Activated CD8-positive, alpha-beta memory T cell treated with anti-CD3 and anti-CD28 coated beads, Interleukin-2, amount 50 U/mL, for 4 hours (primary cell): ENCODE measurements at regions not wholly inside any gene's neighbourhood (a gene's known extent, or its start where the extent isn't known, plus 50 kb on each side); places are given as distances from the start of the nearest gene placed in this dataset.
"Not testable (repeated sequence)": the region's sequence is repeated elsewhere in the genome, so short reads cannot be mapped to it uniquely, and the experiment has no call there.

ENCODE experiments used
- DNase-seq: peaks from one replicate; pipeline ENCODE4 v3.0.0-alpha.2; 2020

DNA sequence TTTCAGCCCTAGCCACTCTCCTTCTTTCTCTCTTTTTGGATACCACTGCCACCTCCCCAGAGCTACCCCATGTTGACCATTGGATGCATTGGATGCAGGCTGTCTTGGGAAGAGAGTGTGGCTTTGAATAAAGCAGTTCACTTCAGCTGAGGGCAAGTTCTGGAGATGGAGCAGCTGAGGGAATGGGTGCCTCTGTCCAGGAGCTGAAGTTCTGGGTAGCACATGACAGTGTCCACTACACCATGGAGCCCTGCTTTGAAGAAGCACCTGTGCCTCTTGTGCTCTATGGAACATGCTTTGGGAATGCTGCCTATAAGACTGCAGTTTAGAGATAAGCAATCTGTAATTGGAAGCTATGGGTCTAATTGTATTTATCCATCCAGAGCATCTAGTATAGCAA lies 1028.7 kb downstream of the TYW1 start:
- no peak for DNase-seq

DNA sequence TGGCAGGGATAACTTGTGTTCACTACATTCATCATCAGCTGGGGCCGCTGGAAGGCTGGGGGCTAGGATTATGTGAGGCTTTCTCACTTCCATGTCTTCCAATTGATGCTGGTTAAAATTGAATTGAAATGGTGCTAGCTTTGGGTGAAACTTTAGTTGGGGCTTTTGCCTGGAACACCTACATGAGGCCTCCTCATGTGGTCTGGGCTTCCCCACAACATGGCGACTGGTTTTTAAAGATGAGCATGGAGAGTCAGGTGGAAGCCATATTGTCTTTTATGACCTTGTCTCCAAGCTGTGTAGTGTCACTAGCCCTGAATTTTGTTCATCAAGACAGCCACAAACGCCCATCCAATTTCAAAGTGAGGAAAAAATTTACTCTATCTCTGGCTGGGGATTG lies 1033.9 kb downstream of the TYW1 start:
- DNase-seq, result no peak

DNA sequence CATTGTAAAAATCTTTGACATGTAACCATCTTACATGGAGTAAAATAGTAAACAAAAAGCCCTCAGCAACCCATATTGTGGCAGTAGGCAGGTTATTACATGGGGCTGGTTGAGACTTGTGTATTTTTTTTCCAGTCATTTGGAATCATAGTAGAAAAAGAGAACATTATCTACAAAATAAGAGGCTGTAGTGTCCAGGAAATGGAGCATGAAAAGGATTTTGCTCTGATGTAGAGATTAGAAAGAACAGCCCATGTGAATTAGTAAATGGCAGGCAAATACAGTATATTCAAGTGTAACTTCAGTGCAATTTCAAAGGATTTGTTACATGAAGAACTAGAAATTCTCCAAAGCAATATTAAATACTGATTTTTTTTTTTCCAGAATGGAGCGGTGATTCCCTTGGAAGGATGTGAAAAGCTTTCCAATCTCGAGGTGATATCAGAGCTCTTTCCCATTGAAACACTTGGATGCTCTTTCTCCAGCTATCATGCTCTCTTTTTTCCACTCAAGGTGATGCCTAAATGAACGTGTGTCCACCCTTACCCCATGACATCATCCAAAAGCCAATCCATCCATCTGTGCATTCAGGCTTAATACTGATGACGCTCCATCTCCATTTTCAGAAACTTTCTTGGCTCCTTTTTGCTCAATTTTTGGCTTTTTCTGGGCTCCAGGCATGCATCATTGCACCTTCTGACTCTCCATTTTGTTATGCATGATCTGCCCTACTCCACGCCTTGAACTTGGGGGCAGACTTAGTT lies 1034.7 kb downstream of the TYW1 start:
- DNase-seq, result no peak

DNA sequence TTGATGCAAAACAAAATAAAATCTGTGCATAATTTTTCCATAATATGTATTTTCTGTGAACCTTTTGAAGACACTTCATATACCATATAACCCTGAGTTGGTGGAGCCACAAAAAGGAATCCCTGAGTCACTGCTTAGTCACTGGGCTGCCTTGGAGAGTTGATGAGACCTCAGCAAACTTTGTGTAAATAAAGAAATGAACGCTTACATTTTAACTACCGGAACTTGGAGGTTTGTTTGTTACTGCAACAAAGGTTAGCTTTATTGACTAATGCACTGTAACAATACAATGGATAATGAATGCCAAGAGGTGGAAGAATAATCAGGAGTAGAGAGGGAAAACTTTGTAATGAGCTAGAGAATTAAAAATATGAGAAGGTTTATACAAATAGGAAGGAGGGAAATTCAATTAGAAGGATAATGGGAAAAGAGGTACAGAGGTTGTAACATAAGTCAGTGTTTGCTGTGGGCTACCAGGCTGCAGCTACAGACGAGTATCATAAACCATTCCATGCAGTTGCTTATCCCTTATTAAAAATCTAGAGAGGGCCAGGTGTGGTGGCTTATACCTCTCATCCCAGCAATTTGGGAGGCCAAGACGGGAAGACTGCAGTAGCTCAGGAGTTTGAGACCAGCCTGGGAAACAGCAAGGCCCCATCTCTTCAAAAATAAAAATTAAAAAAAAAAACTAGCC lies 1042.1 kb downstream of the TYW1 start:
- DNase-seq, result no peak

DNA sequence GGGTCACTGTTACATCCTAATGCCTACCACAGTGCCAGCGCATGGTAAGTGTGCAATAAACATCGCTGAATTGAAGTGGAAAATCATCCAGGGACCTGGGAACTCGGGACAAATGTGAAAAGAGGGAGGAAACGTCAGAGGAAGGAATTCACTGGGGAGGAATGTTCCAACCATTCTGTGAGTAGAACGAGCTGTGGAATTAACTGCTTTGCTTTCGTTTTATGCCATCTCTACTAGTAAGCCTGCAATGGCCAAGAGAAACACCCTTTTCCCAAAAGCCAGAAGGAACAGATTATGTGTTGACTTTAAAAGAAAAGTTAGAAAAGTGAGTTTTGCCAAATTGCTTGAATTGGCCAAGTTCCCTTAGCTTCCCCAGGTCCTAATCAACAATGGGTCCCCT lies 1044.9 kb downstream of the TYW1 start:
- no peak for DNase-seq

DNA sequence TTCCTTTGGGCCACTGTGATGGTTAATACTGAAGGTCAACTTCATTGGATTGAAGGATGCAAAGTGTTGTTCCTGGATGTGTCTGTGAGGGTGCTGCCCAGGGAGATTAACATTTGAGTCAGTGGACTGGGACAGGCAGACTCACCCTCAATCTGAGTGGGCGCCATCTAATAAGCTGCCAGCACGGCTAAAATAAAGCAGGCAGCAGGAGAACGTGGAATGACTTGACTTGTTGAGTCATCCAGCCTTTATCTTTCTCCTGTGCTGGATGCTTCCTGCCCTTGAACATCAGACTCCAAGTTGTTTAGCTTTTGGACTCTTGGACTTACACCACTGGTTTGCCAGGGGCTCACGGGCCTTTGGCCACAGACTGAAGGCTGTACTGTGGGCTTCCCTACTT lies 1046.9 kb downstream of the TYW1 start:
- no peak for DNase-seq

DNA sequence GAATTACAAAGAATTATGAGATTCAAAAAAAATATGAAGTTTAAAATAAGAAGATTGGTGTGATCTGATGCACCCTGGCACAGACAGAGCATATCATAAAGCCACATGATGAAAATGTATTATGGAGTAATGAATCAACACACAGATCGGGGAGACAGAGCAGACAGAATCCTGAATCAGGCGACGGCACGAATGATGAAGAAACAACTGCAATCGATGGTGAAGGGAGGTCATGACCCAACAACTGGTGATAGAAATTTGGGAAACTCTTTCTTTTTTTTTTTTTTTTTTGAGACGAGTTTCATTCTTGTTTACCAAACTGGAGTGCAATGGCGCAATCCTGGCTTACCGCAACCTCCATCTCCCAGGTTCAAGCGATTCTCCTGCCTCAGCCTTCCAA lies 1054.0 kb downstream of the TYW1 start:
- DNase-seq, result no peak

DNA sequence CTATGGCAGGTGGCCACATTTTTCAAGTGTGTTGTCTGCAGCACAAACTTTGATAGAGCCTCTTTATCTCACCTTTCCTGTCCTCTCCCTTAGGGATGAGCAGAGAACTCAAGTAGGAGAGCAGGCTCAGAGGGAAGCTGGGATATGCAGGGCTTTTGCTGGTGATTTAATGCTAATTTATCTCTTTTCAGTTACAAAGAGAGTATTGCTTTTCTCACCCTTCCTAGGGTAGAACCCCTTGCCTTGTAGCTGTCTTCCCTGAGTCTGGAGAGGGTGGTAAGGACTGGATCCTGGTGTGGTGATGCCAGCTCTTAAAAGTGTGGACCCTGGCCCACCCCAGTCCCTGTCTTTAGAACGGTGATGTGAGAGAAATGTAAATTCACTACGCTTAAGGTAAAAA lies 1061.4 kb downstream of the TYW1 start:
- DNase-seq, result no peak

DNA sequence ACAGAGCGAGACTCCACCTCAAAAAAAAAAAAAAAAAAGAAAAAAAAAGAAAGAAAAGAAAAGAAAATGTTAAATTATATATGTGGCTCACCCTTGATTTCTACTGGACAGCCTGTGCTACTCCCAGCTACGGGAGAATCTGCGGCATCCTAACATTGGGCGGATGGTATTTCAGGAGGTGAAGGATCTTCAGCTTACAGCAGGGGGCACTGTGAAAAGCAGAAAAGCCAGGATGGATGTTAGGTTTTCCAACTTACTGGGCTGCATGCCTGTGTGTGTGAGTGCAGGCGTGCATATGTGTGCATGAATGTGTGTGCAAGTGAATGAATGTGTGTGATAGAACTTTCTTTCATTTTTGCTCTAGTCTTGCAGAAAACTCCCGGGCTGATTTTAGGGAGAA lies 1066.5 kb downstream of the TYW1 start:
- DNase-seq, result no peak

DNA sequence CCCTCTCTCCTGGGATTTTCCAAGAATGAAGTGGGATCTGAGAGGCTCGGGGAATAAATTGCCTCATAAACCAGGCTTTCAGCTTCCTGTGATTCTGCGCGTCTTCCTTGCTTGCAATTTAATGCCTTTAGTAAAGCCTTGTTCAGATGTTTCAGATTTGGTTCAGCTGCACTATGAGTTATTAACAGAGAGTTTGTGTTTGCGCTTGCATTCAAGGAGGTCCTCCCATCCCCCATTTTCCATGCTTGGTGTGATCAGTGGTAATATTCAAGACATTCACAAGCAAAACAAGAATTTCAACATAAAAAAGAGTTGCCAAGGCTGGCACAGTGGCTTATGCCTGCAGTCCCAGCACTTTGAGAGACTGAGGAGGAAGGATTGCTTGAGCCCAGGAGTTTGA lies 1068.9 kb downstream of the TYW1 start:
- no peak for DNase-seq

DNA sequence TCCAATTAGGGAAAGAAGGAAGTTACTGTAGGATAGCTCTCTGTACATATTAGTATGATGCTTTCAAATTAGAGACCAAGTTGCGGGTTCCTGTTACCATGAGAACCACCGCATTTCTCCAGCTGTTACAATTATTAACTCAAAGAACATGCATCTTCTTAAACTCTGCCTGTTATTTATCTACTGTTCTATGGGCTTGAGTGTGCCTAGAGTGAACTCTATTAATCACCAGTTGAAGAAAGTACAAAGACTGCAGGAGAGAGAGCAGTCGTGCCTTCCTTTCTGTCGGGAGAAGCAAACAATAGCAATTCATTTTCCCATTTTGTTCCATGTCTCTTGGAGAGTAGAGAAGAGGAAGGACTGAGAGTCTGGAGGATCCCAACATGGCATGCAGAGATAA lies 1071.2 kb downstream of the TYW1 start:
- no peak for DNase-seq

DNA sequence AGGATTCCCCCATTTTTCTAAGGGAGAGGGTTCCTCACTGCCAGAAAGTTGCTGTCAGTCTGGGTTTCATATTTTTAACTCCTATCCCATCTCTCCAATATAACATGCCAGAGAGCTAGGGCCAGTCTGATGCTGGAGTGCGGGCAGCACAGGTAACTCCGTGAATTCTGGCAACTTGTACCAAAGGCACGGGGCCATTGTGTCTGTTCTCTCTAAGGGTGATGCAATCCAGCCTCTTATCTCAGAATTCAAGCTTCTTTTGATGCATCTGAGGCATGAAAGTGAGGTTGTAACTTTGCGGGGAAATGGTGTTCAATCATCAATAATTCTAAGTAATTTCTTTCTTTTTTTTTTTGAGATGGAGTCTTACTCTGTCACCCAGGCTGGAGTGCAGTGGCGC lies 1074.4 kb downstream of the TYW1 start:
- DNase-seq, result no peak

DNA sequence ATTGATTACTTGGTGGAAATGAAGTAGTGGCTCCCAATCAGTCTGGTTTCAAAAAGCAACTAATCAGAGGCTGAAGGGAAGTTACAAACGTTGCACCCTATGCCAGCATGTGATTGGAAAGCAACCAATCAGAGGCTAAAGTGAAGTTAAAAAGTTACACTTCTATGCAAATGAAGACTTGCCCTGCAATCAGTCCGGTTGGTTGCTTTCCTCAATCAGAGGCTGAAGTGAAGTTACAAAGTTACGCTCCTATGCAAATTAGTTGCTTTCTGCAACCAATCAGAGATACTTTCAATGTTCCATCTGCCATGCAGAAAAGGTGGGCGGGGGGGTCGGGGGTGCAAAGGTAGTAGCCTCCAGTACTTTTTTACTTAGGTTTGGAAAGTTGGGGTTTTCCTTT lies 1077.1 kb downstream of the TYW1 start:
- no peak for DNase-seq

DNA sequence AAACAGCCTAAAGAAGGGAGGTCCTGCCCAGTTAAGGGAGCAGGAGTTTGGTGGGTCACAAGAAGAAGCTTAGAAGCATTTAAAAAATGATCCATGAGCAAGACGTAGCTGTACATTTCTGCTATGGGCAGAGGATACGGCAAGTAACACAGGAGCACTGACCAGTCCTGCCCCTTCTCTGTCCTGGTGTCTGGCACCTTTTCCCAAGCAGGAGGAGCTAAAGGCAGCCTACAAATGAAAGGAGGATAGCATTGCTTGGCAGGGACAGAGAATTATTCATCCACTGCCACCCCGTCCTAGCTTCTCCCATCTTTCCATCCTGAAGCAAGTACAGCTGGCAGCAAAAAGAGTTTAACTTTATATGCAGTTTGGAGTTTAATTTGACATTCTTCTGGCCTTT lies 1077.6 kb downstream of the TYW1 start:
- no peak for DNase-seq

DNA sequence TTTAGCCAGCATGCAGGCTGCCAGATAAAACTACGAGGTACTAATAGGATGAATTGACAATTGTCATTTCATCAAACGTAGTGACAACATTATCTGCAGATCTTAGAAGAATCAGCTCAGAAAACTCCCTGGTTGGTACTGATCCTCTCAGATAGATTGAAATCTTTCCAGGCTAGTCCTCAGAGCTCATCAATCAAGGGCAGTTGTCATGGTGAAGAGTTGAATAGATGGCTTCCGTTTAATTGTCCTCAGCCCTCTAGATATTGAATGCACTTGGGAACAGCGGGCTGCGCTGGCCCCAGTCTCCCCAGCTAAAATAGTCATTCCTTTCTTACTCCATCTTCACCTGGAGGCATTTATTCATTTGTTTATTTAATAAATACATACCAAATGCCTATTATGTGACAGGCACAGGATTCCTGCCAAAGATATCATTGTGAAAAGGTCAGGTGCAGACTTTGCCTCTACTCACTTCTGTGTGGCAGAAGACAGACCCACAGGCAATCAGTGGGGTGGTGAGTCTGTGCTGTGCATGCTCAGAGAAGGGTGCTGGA lies 1081.6 kb downstream of the TYW1 start:
- DNase-seq, result no peak

DNA sequence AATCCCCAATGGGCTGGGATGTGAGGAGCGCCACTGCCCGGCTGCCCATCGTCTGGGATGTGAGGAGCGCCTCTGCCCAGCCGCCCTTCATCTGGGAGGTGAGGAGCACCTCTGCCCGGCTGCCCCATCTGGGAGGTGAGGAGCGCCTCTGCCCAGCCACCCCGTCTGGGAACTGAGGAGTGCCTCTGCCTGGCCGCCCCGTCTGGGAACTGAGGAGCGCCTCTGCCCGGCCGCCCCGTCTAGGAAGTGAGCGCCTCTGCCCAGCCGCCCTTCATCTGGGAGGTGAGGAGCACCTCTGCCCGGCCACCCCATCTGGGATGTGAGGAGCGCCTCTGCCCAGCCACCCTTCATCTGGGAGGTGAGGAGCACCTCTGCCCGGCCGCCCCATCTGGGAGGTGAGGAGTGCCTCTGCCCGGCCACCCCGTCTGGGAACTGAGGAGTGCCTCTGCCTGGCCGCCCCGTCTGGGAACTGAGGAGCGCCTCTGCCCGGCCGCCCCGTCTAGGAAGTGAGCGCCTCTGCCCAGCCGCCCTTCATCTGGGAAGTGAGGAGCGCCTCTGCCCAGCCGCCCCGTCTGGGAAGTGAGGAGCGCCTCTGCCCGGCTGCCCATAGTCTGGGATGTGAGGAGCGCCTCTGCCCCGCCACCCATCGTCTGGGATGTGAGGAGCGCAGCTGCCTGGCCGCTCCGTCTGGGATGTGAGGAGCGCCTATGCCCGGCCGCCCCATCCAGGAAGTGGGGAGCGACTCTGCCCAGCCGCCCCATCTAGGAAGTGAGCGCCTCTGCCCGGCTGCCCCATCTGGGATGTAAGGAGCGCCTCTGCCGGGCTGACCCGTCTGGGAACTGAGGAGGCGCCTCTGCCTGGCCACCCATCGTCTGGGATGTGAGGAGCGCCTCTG lies 1085.7 kb downstream of the TYW1 start:
- not testable (repeated sequence) for DNase-seq

DNA sequence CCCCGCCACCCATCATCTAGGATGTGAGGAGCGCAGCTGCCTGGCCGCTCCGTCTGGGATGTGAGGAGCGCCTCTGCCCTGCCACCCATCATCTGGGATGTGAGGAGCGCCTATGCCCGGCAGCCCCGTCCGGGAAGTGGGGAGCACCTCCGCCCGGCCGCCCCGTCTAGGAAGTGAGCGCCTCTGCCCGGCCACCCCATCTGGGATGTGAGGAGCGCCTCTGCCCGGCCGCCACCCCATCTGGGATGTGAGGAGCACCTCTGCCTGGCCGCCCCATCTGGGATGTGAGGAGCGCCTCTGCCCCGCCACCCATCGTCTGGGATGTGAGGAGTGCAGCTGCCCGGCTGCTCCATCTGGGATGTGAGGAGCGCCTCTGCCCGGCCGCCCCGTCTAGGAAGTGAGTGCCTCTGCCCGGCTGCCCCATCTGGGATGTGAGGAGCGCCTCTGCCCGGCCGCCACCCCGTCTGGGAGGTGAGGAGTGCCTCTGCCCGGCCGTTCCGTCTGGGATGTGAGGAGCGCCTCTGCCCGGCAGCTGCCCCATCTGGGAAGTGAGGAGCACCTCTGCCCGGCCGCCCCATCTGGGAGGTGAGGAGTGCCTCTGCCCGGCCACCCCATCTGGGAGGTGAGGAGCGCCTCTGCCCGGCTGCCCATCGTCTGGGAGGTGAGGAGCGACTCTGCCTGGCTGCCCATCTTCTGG lies 1086.5 kb downstream of the TYW1 start:
- DNase-seq, result not testable (repeated sequence)

DNA sequence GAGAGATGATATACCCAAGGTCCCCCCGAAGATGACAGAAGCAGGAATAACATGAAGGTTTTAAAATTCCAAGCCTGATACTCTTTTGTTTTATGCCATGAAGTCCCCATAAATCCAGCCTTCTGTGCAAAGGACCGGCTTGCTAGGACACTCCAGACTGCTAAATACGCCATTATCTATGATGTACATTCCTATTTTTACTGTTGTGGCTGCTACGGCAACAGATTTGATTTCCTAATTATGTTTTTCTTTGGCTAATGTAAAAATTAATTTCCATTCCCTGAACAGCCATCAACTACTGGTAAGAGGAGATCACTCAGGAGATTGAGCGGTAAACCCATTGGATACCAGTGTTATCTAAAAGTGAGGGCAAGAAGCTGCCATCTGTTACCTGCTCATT lies 1090.8 kb downstream of the TYW1 start:
- no peak for DNase-seq

DNA sequence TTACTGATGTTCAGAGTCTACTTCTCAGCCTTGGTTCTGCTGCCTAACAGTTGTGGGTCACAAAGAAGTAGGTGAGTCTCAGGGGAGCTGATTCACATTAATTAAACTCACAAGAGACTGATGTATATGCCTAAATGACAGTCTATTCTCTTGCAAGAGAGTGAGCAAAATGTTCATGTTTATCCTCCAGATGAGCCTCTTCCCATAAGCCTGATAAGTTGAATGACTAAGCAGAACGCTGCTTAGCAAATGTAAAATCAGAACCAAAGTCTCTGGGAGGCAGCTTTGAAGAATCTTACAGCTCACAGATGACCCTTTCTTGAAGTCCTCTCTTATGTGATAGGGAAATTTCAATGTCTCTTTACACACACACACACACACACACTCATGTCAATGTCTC lies 1092.2 kb downstream of the TYW1 start:
- DNase-seq, result no peak

DNA sequence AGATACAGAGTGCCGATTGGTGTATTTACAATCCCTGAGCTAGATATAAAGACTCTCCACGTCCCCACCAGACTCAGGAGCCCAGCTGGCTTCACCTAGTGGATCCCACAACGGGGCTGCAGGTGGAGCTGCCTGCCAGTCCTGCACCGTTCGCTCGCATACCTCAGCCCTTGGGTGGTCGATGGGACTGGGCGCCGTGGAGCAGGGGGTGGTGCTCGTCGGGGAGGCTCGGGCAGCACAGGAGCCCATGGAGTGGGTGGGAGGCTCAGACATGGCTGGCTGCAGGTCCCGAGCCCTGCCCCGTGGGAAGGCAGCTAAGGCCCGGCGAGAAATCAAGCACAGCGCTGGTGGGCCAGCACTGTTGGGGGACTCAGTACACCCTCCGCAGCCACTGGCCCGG lies 1093.6 kb downstream of the TYW1 start:
- not testable (repeated sequence) for DNase-seq

DNA sequence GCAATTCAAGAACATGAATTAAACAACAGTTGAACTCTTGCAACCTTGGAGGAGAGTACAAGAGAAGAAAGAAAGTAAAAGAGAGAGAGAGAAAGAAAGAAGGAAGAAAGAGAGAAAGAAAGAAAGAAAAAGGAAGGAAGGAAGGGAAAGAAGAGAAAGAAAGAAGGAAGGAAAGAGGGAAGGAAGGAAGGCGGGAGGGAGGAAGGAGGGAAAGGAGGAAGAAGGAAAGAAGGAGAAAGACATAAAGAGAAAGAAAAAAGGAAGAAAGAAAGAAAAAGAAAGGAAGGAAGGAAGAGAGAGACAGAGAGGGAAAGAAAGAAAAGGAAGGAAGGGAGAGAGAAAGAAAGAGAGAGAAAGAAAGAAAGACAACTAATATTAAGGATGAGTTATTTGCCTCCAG lies 1106.7 kb downstream of the TYW1 start:
- DNase-seq, result no peak

DNA sequence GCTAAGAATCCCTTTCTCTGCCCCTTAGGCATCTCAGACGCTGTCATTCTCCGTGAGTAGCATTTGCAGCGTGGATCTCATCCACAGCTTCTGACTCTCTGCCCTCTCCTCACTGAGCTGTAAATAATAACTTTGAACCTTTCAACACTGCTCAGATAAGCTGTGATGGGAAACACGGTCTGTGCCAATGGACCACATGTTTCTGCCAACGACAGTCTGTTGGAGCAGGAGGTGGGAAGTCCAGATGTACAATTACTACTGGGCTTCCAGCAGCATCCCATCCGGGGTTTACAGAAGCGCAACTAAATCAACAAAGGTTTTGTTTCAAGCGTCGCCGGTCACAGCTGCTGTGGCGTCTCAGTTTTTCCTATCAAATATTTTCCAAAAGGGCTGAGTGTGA lies 1110.6 kb downstream of the TYW1 start:
- no peak for DNase-seq

DNA sequence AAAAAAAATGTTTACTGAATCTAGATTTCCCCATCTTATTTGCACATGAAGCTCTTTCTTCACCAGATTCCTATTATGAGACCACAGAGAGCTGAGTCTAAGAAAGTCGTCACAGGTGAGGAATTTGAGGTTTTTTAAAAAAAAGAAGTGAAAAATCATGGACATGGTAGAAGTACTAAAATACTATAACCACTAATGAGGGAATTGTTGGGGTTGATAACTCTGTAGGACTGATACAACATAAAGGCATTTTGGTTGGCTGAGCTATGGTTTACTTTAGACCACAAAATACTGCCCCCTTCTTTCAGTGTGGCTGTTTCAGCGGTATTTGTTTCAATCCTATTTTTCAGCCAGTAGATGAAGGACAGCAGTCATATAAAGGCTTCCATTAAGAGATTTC lies 1111.3 kb downstream of the TYW1 start:
- DNase-seq, result no peak
